ENCODE measurements at regions not wholly inside any gene's neighbourhood (a gene's known extent, or its start where the extent isn't known, plus 50 kb on each side); places are given as distances from the start of the nearest gene placed in this dataset.

- TF ChIP-seq POLR2A (IDR thresholded peaks at IDR 0.05) (no peak), CTCF (IDR thresholded peaks at IDR 0.05 in 8 of 11, conservative IDR thresholded peaks at IDR 0.05 in 3 of 11) (no peak), POLR2AphosphoS5 (IDR thresholded peaks at IDR 0.05) (no peak)
Measured at GRCh38 chr12:125381373-125381772, 316.1 kb downstream of the AACS start.
